ENCODE measurements at regions not wholly inside any gene's neighbourhood (a gene's known extent, or its start where the extent isn't known, plus 50 kb on each side); places are given as distances from the start of the nearest gene placed in this dataset.
A peak's percentile ranks its signal among the peaks of the same experiment; 100 is the strongest.
"Not testable (repeated sequence)": the region's sequence is repeated elsewhere in the genome, so short reads cannot be mapped to it uniquely, and the experiment has no call there.

GRCh38 chr3:144629381-144629780, 657.8 kb downstream of the DIPK2A start:
- DNase-seq (ENCODE audit: low read depth) = no peak

GRCh38 chr3:144636833-144637232, 665.2 kb downstream of the DIPK2A start:
- no peak for DNase-seq (ENCODE audit: low read depth)

GRCh38 chr3:144638009-144638408, 666.4 kb downstream of the DIPK2A start:
- DNase-seq (ENCODE audit: low read depth) = no peak

GRCh38 chr3:144643771-144644198, 672.2 kb downstream of the DIPK2A start:
- peak; percentile 75 for DNase-seq (ENCODE audit: low read depth)

GRCh38 chr3:144645300-144645699, 673.7 kb downstream of the DIPK2A start:
- DNase-seq (ENCODE audit: low read depth) = no peak

GRCh38 chr3:144650380-144650779, 678.8 kb downstream of the DIPK2A start:
- no peak for DNase-seq (ENCODE audit: low read depth)

- peak; percentile 78 for DNase-seq (ENCODE audit: low read depth)
Measured at GRCh38 chr3:144652573-144652972, 681.0 kb downstream of the DIPK2A start.

- no peak for DNase-seq (ENCODE audit: low read depth)
Measured at GRCh38 chr3:144655423-144655822, 683.8 kb downstream of the DIPK2A start.

- DNase-seq (ENCODE audit: low read depth) = no peak
Measured at GRCh38 chr3:144660186-144660585, 688.6 kb downstream of the DIPK2A start.

GRCh38 chr3:144662729-144663128, 691.1 kb downstream of the DIPK2A start:
- no peak for DNase-seq (ENCODE audit: low read depth)

- no peak for DNase-seq (ENCODE audit: low read depth)
Measured at GRCh38 chr3:144663456-144664436, 692.1 kb downstream of the DIPK2A start.

- no peak for DNase-seq (ENCODE audit: low read depth)
Measured at GRCh38 chr3:144665567-144666053, 694.0 kb downstream of the DIPK2A start.

- peak; percentile 50 for DNase-seq (ENCODE audit: low read depth)
Measured at GRCh38 chr3:144670571-144670970, 698.9 kb downstream of the DIPK2A start.

GRCh38 chr3:144677103-144677502, 705.5 kb downstream of the DIPK2A start:
- peak; percentile 33 for DNase-seq (ENCODE audit: low read depth)

GRCh38 chr3:144683065-144683464, 711.4 kb downstream of the DIPK2A start:
- DNase-seq (ENCODE audit: low read depth) = no peak

- DNase-seq (ENCODE audit: low read depth) = peak; percentile 3
Measured at GRCh38 chr3:144687862-144688261, 716.2 kb downstream of the DIPK2A start.

GRCh38 chr3:144692488-144692887, 720.9 kb downstream of the DIPK2A start:
- no peak for DNase-seq (ENCODE audit: low read depth)

GRCh38 chr3:144708437-144708836, 736.8 kb downstream of the DIPK2A start:
- no peak for DNase-seq (ENCODE audit: low read depth)

- no peak for DNase-seq (ENCODE audit: low read depth)
Measured at GRCh38 chr3:144737281-144737680, 765.7 kb downstream of the DIPK2A start.

- peak; percentile 5 for DNase-seq (ENCODE audit: low read depth)
Measured at GRCh38 chr3:144743225-144743668, 771.6 kb downstream of the DIPK2A start.

- DNase-seq (ENCODE audit: low read depth) = no peak
Measured at GRCh38 chr3:144744473-144744872, 772.9 kb downstream of the DIPK2A start.

- peak; percentile 59 for DNase-seq (ENCODE audit: low read depth)
Measured at GRCh38 chr3:144746631-144747030, 775.0 kb downstream of the DIPK2A start.

- DNase-seq (ENCODE audit: low read depth) = not testable (repeated sequence)
Measured at GRCh38 chr3:144749536-144750253, 778.1 kb downstream of the DIPK2A start.
